ENCODE measurements at regions not wholly inside any gene's neighbourhood (a gene's known extent, or its start where the extent isn't known, plus 50 kb on each side); places are given as distances from the start of the nearest gene placed in this dataset.

DNA sequence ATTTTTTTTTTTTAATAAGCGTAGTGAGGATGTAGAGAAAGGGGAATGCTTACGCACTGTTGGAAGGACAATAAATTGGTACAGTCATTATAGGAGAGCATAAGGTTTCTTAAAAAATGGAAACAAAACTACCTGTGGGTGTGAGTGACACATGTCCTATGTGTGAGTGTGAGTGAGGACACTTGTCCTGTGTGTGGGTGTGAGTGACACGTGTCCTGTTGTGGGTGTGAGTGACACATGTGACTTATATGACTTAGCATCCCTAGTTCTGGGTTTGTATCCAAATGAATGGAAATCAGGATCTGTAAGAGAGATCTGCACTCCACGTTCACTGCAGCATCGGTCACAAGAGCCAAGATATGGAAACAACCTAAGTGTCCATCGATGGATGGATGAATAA, 91.8 kb downstream of the CBLN2 start:
- WGBS, result 79% methylated on average over 6 of the region's 6 CpGs
- DNase-seq (ENCODE audit: low spot score in 2 of 2), result no peak
- TF ChIP-seq POLR2AphosphoS5 (IDR thresholded peaks at IDR 0.05) (no peak), POLR2A (IDR thresholded peaks at IDR 0.05) (no peak), EP300 (IDR thresholded peaks at IDR 0.05) (no peak)
- TF ChIP-seq, protein P1, sequence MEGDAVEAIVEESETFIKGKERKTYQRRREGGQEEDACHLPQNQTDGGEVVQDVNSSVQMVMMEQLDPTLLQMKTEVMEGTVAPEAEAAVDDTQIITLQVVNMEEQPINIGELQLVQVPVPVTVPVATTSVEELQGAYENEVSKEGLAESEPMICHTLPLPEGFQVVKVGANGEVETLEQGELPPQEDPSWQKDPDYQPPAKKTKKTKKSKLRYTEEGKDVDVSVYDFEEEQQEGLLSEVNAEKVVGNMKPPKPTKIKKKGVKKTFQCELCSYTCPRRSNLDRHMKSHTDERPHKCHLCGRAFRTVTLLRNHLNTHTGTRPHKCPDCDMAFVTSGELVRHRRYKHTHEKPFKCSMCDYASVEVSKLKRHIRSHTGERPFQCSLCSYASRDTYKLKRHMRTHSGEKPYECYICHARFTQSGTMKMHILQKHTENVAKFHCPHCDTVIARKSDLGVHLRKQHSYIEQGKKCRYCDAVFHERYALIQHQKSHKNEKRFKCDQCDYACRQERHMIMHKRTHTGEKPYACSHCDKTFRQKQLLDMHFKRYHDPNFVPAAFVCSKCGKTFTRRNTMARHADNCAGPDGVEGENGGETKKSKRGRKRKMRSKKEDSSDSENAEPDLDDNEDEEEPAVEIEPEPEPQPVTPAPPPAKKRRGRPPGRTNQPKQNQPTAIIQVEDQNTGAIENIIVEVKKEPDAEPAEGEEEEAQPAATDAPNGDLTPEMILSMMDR (IDR thresholded peaks at IDR 0.05), result no peak
- Histone ChIP-seq H3K36me3 (no peaks in the 10 kb centered on the region), H3K4me3 (no peak overlapping the region), H3K27me3 (no peaks in the 10 kb centered on the region), H3K27ac (no peak overlapping the region), H3K9me3 (no peaks in the 10 kb centered on the region), H3K4me1 (no peaks in the 10 kb centered on the region)

DNA sequence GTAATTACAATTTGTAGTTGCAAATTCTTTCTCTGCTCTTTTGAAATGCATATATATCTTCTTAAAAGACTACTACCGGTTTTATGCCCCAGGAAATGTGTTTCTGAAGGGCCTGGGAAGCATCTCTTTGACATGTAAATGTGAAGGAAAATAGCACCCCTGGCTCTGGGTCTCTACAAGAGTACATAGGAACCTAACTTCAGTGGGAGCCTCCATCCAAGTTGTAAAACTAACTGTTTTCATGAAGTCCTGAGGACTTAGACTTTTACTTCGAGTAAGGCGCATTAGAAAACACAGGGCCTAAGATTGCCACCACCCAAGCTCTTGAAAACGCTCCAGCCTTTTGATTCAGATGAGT, 99.4 kb downstream of the CBLN2 start:
- no peaks in the 10 kb centered on the region for H3K9me3 ChIP-seq
- 64% methylated on average over 4 of the region's 4 CpGs for WGBS
- H3K4me1 ChIP-seq, result no peaks in the 10 kb centered on the region
- no peak for DNase-seq (ENCODE audit: low spot score in 2 of 2)
- H3K27me3 ChIP-seq, result no peaks in the 10 kb centered on the region
- no peaks in the 10 kb centered on the region for H3K36me3 ChIP-seq
- H3K27ac ChIP-seq, result no peak overlapping the region
- no peak overlapping the region for H3K4me3 ChIP-seq
- TF ChIP-seq POLR2AphosphoS5 (IDR thresholded peaks at IDR 0.05) (no peak), POLR2A (IDR thresholded peaks at IDR 0.05) (no peak), EP300 (IDR thresholded peaks at IDR 0.05) (no peak)
- TF ChIP-seq, protein P1 (IDR thresholded peaks at IDR 0.05), result no peak

GRCh38 chr18:72444111-72444797, 99.9 kb downstream of the CBLN2 start:
- no peak overlapping the region for H3K27ac ChIP-seq
- WGBS, result 65% methylated on average over 7 of the region's 7 CpGs
- no peaks in the 10 kb centered on the region for H3K27me3 ChIP-seq
- no peaks in the 10 kb centered on the region for H3K4me1 ChIP-seq
- no peak for DNase-seq (ENCODE audit: low spot score in 2 of 2)
- no peaks in the 10 kb centered on the region for H3K9me3 ChIP-seq
- no peak overlapping the region for H3K4me3 ChIP-seq
- no peaks in the 10 kb centered on the region for H3K36me3 ChIP-seq
- TF ChIP-seq POLR2A (IDR thresholded peaks at IDR 0.05), result no peak
- TF ChIP-seq, protein P1 (IDR thresholded peaks at IDR 0.05), result no peak
- TF ChIP-seq EP300 (IDR thresholded peaks at IDR 0.05), result no peak
- no peak for TF ChIP-seq POLR2AphosphoS5 (IDR thresholded peaks at IDR 0.05)

DNA sequence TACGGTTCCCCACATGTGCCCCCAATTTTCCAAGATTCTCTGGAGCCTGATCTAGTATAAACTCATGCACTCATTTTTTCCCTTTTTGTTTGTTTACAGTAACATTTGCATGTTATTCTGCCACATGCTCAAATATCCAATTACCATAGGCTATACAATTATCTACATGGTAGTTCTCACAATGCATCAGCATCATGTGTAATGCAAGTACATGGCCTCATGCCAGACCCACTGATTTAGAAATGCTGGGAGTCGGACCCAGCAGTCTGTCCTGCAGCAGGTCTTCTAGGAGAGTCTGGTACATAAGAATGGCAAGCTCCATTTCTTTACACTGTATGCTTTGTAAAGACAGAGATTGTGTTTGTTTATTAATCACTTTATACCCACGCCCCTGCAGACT, 107.7 kb downstream of the CBLN2 start:
- Histone ChIP-seq H3K36me3 (no peaks in the 10 kb centered on the region), H3K4me3 (no peak overlapping the region), H3K27ac (no peak overlapping the region), H3K4me1 (no peaks in the 10 kb centered on the region), H3K9me3 (no peaks in the 10 kb centered on the region), H3K27me3 (no peaks in the 10 kb centered on the region)
- TF ChIP-seq EP300 (IDR thresholded peaks at IDR 0.05), result no peak
- TF ChIP-seq POLR2AphosphoS5 (IDR thresholded peaks at IDR 0.05), result no peak
- TF ChIP-seq, protein P1 (IDR thresholded peaks at IDR 0.05), result no peak
- TF ChIP-seq POLR2A (IDR thresholded peaks at IDR 0.05), result no peak
- WGBS, result 47% methylated on average over 3 of the region's 3 CpGs
- DNase-seq (ENCODE audit: low spot score in 2 of 2), result no peak

DNA sequence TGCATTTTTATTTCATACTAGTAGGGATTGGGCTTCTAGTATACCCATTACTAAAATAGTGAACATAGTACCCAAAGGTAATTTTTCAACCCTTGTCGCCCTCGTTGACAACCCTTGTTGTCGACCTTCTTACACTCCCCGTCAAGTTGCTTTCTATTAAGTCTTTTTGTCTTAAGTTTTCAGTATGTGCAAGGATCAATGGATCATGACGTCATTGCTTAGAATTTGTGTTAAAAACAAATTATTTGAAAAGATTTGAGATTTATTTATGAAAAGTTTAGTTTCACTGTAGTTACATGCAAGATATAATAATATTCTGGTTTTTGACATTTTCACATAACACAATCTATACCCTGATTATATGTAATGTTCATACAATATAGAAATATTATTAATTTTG, 110.4 kb downstream of the CBLN2 start:
- H3K27ac ChIP-seq, result no peak overlapping the region
- no peaks in the 10 kb centered on the region for H3K36me3 ChIP-seq
- H3K27me3 ChIP-seq, result no peaks in the 10 kb centered on the region
- H3K9me3 ChIP-seq, result no peaks in the 10 kb centered on the region
- TF ChIP-seq EP300 (IDR thresholded peaks at IDR 0.05) (no peak), POLR2A (IDR thresholded peaks at IDR 0.05) (no peak), POLR2AphosphoS5 (IDR thresholded peaks at IDR 0.05) (no peak)
- TF ChIP-seq, protein P1 (IDR thresholded peaks at IDR 0.05), result no peak
- no peak overlapping the region for H3K4me3 ChIP-seq
- no peaks in the 10 kb centered on the region for H3K4me1 ChIP-seq
- no peak for DNase-seq (ENCODE audit: low spot score in 2 of 2)
- 83% methylated on average over 5 of the region's 5 CpGs for WGBS

Measured in suprapubic skin (tissue), 4 donors.